MM.1S (cell line): ENCODE measurements at regions not wholly inside any gene's neighbourhood (a gene's known extent, or its start where the extent isn't known, plus 50 kb on each side); places are given as distances from the start of the nearest gene placed in this dataset.

Experiments
- DNase-seq: peaks from one replicate; pipeline ENCODE4 v3.0.0-alpha.2; 2015
- H2AFZ ChIP-seq: fragments of 300-600 bp; sonication (generic); 2 replicates; pipeline ENCODE4 v1.6.0; 2016; ENCODE audit warnings: antibody characterized with exemption, low read length
- H3F3A ChIP-seq: fragments of 300-600 bp; sonication (generic); 2 replicates; pipeline ENCODE4 v1.6.1; 2016; ENCODE audit warnings: mild to moderate bottlenecking, antibody characterized with exemption, low read length, moderate library complexity, mixed read lengths; ENCODE audit not compliant: insufficient read depth
- H3K27ac ChIP-seq: fragments of 300-600 bp; sonication (generic); 2 replicates; pipeline ENCODE4 v1.5.1; 2016; ENCODE audit warnings: mild to moderate bottlenecking, low read length
- H3K27me3 ChIP-seq: fragments of 300-600 bp; sonication (generic); replicated peaks from 2 replicates; pipeline ENCODE4 v1.6.0; 2016; ENCODE audit warnings: low read length; ENCODE audit not compliant: insufficient read depth
- H3K36me3 ChIP-seq: fragments of 300-600 bp; sonication (generic); replicated peaks from 2 replicates; pipeline ENCODE4 v1.6.1; 2016; ENCODE audit warnings: mild to moderate bottlenecking, low read length, mixed read lengths; ENCODE audit not compliant: insufficient read depth
- H3K4me1 ChIP-seq: fragments of 300-600 bp; sonication (generic); 2 replicates; pipeline ENCODE4 v1.6.1; 2016; ENCODE audit warnings: low read length, mixed read lengths
- H3K4me2 ChIP-seq: fragments of 300-600 bp; sonication (generic); 2 replicates; pipeline ENCODE4 v1.6.0; 2016; ENCODE audit warnings: low read depth, low read length
- H3K4me3 ChIP-seq: fragments of 300-600 bp; sonication (generic); 2 replicates; pipeline ENCODE4 v1.5.1; 2016; ENCODE audit warnings: low read length, mixed read lengths
- H3K79me2 ChIP-seq: fragments of 300-600 bp; sonication (generic); 2 replicates; pipeline ENCODE4 v1.6.1; 2016; ENCODE audit warnings: mixed run types, low read length, mixed read lengths
- H3K9ac ChIP-seq: fragments of 300-600 bp; sonication (generic); 2 replicates; pipeline ENCODE4 v1.6.1; 2016; ENCODE audit warnings: low read length, mixed read lengths
- H3K9me2 ChIP-seq: fragments of 300-600 bp; sonication (generic); replicated peaks from 2 replicates; pipeline ENCODE4 v1.6.1; 2016; ENCODE audit warnings: mild to moderate bottlenecking, low read length, mixed read lengths; ENCODE audit not compliant: insufficient read depth
- H3K9me3 ChIP-seq: fragments of 300-600 bp; sonication (generic); replicated peaks from 2 replicates; pipeline ENCODE4 v1.6.1; 2016; ENCODE audit warnings: mild to moderate bottlenecking, low read length, mixed read lengths; ENCODE audit not compliant: insufficient read depth
- H4K20me1 ChIP-seq: fragments of 300-600 bp; sonication (generic); 2 replicates; pipeline ENCODE4 v1.6.1; 2016; ENCODE audit warnings: mild to moderate bottlenecking, low read length, moderate library complexity, mixed read lengths; ENCODE audit not compliant: insufficient read depth
- EZH2 ChIP-seq: fragments of 300-600 bp; sonication (generic); optimal IDR thresholded peaks from 2 replicates; pipeline ENCODE3; 2017; ENCODE audit warnings: low read depth, mild to moderate bottlenecking, antibody characterized with exemption, low read length, mixed read lengths
- EZH2phosphoT487 ChIP-seq: fragments of 300-600 bp; sonication (generic); IDR thresholded peaks from 2 replicates; pipeline ENCODE4 v1.6.1; 2018; ENCODE audit warnings: antibody characterized with exemption, low read length
- TF ChIP-seq, protein P1 (sequence below): fragments of 300-600 bp; sonication (generic); IDR thresholded peaks from 2 replicates; pipeline ENCODE4 v1.5.1; 2016; ENCODE audit warnings: antibody characterized with exemption, low read length, mixed read lengths

DNA sequence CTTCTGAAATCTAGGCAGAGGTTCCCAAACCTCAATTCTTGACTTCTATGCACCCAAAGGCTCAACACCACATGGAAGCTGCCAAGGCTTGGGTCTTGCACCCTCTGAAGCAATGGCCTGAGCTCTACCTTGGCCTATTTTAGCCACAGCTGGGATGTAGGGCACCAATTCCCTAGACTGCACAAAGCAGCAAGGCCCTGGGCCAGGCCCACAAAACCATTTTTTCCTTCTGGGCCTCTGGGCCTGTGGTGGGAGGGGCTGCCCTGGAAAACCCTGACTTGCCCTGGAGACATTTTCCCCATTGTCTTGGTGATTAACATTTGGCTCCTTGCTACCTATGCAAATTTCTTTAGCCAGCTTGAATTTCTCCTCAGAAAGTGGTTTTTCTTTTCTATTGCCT is 315.2 kb downstream of the DCDC2C start:
- Histone ChIP-seq H3K4me2 (no peak overlapping the region), H3K9me3 (no peaks in the 10 kb centered on the region), H3K9me2 (no peaks in the 10 kb centered on the region), H3K79me2 (no peaks in the 10 kb centered on the region), H3F3A (no peaks in the 10 kb centered on the region), H3K4me1 (no peaks in the 10 kb centered on the region), H3K27ac (no peak overlapping the region), H3K27me3 (no peaks in the 10 kb centered on the region), H2AFZ (no peak overlapping the region), H3K36me3 (no peaks in the 10 kb centered on the region), H3K4me3 (no peak overlapping the region), H3K9ac (no peak overlapping the region), H4K20me1 (no peaks in the 10 kb centered on the region)
- no peak for DNase-seq
- TF ChIP-seq, protein P1, sequence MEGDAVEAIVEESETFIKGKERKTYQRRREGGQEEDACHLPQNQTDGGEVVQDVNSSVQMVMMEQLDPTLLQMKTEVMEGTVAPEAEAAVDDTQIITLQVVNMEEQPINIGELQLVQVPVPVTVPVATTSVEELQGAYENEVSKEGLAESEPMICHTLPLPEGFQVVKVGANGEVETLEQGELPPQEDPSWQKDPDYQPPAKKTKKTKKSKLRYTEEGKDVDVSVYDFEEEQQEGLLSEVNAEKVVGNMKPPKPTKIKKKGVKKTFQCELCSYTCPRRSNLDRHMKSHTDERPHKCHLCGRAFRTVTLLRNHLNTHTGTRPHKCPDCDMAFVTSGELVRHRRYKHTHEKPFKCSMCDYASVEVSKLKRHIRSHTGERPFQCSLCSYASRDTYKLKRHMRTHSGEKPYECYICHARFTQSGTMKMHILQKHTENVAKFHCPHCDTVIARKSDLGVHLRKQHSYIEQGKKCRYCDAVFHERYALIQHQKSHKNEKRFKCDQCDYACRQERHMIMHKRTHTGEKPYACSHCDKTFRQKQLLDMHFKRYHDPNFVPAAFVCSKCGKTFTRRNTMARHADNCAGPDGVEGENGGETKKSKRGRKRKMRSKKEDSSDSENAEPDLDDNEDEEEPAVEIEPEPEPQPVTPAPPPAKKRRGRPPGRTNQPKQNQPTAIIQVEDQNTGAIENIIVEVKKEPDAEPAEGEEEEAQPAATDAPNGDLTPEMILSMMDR, result no peak
- TF ChIP-seq EZH2 (no peak), EZH2phosphoT487 (no peak)

DNA sequence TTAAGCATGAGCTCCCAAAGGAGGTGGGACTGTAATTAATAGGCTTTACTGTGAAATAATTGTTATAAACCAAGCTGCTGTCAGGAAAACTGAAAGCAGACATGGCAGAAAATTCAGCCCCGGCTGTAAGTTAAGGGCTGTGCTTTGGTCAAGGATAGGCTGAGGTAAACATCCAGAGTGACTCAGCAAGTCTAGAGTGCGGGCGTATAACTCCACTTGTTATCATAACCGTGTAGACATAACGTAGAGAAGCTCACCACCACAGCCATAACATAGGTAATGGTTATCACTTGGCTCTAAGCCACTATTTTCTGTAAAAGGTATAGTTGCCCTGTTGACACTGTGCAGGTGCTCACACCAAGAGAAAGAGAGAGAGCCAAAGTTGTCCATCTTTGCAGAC is 316.8 kb downstream of the DCDC2C start:
- Histone ChIP-seq H3K4me1 (no peaks in the 10 kb centered on the region), H2AFZ (no peak overlapping the region), H3K9me3 (no peaks in the 10 kb centered on the region), H4K20me1 (no peaks in the 10 kb centered on the region), H3F3A (no peaks in the 10 kb centered on the region), H3K27ac (no peak overlapping the region), H3K27me3 (no peaks in the 10 kb centered on the region), H3K9ac (no peak overlapping the region), H3K4me2 (no peak overlapping the region), H3K36me3 (no peaks in the 10 kb centered on the region), H3K9me2 (no peaks in the 10 kb centered on the region), H3K79me2 (no peaks in the 10 kb centered on the region), H3K4me3 (no peak overlapping the region)
- no peak for TF ChIP-seq EZH2
- TF ChIP-seq, protein P1, result no peak
- no peak for TF ChIP-seq EZH2phosphoT487
- DNase-seq, result no peak

DNA sequence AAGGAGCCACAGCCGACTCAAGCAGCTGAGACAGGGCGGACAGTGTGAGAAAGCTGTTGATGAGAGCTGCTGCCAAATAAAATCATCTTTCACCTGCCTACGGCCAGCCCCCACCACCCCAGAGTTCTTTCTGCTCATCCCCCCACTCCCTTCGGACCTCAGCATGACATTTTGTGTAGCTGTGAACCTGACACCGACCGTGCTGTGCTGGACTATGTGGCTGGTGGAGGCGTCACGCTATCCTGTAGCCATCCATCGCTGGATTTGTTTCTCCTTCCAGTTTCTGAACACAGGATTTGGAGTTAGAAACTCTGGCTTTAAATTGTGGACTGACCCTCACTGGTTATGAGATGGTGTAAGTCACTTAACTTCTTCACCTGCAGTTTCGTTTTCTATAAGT is 317.3 kb downstream of the DCDC2C start:
- Histone ChIP-seq H3K9ac (no peak overlapping the region), H3K4me3 (no peak overlapping the region), H3K79me2 (no peaks in the 10 kb centered on the region), H3K4me1 (no peaks in the 10 kb centered on the region), H2AFZ (no peak overlapping the region), H3K36me3 (no peaks in the 10 kb centered on the region), H3K9me2 (no peaks in the 10 kb centered on the region), H4K20me1 (no peaks in the 10 kb centered on the region), H3K9me3 (no peaks in the 10 kb centered on the region), H3K27me3 (no peaks in the 10 kb centered on the region), H3K4me2 (no peak overlapping the region), H3K27ac (no peak overlapping the region), H3F3A (no peaks in the 10 kb centered on the region)
- TF ChIP-seq EZH2phosphoT487 (no peak), EZH2 (no peak)
- TF ChIP-seq, protein P1, result no peak
- DNase-seq, result no peak
